ENCODE measurements at regions not wholly inside any gene's neighbourhood (a gene's known extent, or its start where the extent isn't known, plus 50 kb on each side); places are given as distances from the start of the nearest gene placed in this dataset.
"Not testable (repeated sequence)": the region's sequence is repeated elsewhere in the genome, so short reads cannot be mapped to it uniquely, and the experiment has no call there.

DNA sequence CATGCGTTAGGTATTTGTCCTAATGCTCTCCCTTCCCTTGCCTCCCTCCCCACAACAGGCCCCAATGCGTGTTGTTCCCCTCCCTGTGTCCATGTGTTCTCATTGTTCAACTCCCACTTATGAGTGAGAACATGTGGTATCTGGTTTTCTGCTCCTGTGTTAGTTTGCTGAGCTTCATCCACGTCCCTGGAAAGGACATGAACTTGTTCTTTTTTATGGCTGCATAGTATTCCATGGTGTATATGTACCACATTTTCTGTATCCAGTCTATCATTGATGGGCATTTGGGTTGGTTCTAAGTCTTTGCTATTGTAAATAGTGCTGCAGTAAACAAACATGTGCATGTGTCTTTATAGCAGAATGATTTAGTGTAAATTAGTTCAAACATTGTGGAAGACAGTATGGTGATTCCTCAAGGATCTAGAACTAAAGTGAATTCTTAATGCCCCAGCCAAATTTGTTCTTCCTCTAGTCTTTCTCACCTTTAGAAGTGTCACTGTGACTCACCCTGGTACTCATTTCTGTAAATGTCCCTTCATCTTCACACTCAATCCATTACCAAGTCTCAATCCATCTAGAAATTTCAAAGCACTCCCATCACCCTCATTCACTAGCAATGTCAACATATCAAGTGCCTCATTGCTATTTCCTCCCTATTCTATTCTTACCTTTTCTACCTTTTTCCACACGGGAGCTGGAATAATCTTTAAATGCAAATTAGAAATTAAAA lies 123.9 kb downstream of the MREG start:
- DNase-seq (ENCODE audit: low read depth) = not testable (repeated sequence)

DNA sequence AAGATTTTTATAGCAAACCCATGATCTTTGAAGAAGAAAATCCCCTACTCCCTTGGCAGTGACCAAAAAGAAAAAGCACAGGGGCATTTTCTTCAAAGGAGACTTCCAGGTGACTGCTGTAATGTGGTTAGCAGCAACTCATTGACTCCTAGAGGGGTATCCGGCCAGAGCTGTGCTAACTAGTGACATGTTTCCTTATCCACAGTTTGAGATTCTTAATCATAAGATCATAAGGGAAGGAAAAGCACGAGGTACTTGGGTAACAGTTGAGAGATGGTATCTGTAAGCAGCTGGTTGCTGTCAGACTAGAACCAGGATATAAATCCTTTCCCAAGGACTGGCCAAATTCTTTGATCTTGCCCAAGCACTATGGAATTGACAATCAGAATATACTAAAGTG lies 124.7 kb downstream of the MREG start:
- no peak for DNase-seq (ENCODE audit: low read depth)

DNA sequence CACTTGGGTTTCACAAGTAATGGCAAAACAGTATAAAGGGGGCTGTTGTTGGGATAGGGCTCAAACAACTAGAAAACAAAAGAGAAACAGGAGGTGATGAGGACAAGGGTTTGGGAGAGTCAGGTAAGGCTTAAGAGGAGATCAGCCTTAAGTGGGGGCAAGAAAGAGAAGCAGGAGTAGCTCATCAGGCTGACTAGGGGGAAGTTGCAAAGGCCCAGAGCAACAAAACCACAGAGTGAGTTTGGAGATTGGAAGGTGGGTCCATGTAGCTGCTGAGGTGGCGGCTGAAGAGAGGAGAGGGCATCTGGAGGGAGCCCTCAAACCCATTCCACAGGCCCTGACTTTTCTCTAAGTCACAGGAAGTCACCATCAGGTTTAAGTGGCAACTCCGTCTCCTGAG lies 126.0 kb downstream of the MREG start:
- no peak for DNase-seq (ENCODE audit: low read depth)

DNA sequence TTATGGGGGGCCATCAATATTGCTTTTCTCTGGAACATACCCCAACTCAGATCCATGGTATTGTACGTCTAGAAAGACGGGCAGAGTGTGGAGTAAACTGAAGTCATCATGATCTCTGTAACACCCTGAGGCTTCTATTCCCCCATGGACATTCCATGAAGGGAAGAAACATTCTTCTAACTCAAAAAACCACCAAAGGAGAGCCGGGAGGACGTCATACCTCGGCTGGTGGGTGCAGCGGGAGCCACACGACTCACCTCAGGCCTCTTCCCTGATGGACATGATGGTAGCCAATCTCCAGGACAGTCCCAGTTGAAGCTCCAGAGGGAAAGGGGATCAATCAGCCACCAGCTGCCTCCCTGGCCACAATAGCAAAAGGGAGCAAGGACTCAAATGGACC lies 127.3 kb downstream of the MREG start:
- DNase-seq (ENCODE audit: low read depth) = no peak

DNA sequence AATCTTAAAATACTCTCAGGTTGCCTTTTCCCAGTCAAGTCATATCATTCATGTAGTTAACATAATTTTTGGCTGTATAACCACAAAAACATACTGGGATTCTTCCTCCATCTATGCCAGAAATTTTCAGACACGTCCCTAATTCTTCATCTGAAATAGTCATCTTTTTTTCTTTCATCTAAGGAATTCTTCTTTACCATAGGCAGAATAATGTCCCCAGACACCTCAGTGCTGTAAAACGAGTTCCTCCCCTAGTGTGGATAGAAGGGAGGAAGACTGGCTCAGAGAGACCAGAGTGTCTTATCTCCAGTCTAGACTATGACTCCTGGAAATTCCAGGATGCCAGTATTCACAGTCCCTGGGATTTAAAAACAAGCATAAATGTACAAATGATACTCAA lies 127.8 kb downstream of the MREG start:
- DNase-seq (ENCODE audit: low read depth) = no peak

DNA sequence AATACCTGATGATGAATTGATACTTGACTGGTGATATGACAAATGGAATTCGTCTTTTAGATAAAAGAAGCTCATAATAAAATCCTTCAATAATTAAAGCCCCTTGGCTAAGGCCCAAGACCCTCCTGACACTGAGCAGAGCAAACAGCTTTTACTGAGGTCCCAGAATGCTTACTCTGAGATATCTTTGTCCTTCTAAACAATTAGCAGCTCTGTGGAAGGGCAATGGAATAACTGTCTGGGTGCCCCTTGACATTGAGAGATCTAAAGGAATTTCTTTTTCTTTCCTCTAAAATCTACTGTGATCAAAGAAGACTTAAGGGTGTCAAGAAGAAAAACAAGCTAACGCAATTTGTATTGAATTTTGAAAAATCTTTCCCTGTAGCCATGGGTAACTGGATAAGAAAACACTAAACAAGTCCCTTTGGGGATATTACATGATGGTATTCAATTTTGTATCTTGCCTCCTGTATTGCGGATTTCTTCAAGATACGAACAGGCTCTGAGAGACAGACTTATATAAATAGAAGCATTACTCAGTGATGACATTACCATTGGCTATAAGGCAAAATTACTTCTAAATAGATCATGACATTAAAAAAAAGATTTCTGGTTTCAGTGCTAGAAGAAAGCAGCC lies 128.8 kb downstream of the MREG start:
- no peak for DNase-seq (ENCODE audit: low read depth)

DNA sequence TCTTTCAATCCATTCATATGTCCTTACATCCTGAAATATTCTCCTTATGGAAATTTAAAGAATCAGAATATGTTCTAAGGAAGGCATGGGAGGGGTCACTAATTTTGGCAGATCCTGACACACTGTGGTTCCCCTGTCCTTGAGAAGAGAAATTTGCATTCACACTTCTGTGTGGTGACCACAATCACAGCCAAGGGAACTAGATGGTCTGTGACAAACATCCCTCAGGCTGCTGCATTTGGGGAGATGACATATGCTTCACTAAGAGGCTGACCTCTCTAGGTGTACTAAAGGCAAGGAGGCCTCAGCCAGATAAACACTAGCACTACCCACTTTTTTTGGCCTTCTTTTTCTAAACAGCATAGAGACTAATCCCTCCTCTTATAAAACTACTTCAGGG lies 129.6 kb downstream of the MREG start:
- DNase-seq (ENCODE audit: low read depth) = no peak

DNA sequence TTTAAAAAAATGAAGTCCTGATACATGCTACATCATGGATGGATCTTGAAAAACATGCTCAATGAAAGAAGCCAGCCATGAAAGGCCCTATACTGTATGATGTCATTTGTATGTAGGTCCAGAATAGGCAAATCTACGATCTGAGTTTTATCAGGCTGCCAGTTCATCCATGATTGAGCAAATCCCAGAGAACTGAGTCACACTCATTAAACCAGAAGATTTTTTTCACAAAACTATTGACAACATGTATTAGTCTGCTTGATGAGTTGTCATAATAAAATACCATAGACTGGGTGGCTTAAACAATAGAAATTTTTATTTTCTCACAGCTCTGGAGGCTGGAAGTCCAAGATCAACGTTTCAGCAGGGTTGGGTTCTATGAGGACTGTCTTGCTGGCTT lies 130.7 kb downstream of the MREG start:
- no peak for DNase-seq (ENCODE audit: low read depth)

DNA sequence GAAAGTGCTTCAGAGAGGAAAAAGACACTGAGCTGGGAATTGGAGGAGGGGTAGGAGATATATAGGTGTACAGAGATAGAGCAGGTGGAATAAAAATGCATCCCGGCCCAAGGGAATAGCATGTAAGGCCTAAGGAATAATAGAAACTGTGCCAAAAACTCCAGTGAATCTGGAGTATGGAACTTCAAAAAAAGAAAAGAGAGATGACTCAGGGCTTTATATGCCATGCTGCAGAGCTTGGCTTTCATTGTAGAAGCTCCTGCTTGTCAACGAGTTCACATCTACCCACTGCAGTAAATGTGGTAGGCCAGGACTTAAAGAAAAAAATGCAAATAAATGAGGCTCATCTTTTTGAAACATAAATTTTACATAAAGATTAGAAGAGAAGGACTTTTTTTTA lies 131.8 kb downstream of the MREG start:
- no peak for DNase-seq (ENCODE audit: low read depth)

DNA sequence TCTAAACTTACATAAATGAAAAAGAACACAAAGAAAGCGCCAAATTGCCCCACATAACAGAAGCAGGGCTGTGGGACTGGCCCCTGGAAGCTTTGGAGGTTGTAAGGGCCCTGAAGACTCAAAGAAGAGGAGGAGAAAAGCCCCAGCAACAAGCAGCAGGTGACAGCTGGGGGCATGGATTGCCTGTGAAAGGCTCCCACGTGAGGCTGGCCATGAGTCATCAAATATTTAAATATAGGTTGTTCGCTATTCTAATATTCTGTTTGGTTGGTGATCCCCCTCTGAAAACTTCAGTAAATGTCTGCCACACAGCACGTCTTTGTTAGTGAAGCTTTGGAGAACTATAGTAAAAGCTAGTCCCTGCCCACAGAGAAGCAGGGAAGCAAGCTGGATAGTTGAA lies 132.4 kb downstream of the MREG start:
- DNase-seq (ENCODE audit: low read depth) = no peak

DNA sequence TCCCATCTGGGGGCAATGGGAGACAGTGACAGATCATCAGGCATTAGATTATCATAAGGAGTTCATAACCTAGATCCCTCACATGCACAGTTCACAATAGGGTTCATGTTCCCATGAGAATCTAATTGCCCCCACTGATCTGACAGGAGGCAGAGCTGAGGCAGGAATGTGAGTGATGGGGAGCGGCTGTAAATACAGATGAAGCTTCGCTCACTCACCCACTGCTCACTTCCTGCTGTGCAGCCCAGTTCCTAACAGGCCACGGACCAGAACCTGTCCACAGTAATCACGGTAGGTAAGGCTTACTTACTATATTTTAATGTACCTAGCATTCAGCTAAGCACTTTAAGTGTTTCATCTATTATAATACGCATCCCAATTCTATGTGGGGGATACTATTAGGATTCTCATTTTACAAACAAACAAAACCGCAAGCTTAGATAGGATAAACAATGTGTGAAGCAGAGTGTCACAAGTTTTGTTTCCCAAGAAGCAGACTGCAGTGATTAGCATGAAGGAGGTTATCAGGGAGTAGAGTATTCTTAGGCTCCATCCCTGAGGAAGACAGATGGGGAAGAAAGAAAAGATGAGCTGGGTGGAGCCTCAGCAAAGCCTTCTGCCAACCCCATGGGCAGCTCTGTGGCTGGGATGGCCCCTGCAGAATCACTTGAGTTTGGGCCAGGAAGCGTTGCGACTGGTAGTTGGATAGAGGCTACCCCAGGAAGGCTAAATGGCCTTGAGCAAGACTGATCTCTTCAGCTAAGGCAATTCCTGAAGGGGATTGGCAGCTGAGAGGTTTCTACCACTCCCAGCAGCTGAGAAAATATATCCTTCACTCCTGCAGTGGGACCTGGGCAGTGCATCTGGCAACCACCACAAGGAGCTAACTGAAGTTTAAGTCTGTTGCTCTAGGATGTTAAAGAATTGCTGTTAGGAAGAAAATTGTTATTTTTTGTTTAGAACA lies 133.1 kb downstream of the MREG start:
- DNase-seq (ENCODE audit: low read depth) = no peak

DNA sequence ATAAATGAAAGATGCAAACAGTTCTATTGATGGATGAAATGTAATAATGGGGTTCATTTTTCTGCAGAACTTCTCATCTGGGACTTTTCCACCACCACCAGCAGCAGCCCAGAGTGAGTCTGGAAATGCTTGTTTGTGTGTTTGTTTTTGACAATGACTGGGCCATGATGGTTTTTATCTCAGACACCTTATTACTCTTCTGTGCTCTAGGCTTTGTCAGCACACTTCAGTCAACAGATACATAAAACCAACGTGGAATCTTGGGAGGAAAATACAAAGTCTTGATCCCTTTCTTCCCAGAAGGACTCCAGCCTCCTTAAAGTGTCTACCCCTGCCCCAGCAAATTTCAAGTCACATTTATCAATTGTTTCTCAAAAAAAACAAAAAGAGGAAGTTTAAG lies 134.0 kb downstream of the MREG start:
- no peak for DNase-seq (ENCODE audit: low read depth)

DNA sequence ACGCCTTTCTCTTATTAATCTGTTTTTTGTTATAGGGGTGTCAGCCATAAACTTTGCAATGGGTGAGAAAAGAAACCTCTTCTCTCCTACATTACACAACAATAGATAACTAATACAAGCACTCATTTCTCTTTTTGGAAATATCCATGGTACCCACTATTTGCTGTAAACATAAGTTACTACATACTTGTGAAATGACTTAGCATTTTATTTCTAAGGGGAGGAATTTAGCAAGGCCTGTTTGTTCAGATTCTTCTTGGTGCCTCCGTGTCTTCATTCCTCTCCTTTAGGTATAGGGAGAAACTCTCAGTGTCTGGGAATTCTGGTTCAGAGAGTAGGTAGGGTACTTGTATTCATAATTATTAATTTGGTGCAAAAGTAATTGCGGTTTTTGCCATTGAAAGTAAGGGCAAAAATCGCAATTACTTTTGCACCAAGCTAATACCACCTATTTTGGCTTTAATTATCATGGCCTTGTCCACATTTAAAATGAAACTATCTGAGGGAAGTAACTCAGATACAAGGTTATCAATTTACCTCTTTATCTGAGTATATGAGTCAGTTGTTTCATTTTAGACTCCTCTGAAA lies 134.8 kb downstream of the MREG start:
- no peak for DNase-seq (ENCODE audit: low read depth)

DNA sequence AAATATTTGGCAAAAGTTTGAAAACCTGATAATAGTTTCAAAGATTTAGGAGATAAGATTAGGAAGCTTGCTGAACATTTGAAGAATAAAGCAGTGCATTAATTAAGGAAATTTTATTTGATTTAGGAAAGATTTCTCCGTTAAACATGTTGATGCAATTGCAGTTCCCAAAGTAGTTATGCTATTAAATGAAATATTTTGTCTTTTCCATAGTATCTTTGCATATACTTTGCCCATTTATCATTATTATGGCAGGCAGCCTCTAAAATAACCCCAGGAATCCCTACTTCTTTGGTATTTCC lies 136.5 kb downstream of the MREG start:
- DNase-seq (ENCODE audit: low read depth) = no peak

DNA sequence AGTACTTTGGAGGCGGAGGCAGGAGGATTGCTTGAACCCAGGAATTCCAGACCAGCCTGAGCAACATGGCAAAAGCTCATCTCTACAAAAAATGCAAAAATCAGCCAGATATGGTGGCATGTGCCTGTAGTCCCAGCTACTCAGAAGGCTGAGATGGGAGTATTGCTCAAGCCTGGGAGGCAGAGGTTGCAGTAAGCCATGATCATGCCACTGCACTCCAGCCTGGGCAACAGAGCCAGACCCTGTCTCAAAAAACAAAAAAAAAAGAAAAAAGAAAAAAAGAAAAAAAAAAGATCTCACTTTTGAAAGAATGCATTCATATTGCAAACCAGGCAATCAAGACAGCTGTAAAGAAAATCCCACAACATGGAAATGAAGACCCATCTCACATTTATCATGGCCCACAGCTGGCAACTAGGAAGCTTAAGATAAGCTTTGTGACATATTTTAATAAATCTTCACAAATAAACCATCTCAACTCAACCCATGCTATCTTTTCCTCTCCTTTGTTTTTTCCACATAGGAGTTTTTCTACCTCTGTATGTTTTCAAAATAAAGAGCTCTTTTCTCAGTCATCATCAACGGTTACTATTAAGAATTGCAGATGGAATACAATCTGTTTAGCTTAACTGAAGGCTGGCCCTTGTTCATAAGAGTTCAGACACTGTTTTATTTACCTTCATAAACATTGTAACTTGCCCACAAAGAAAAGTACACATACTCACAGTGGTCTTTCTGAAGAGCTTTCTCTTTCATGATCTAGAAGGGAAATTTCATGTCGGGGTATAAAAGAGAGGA lies 137.0 kb downstream of the MREG start:
- no peak for DNase-seq (ENCODE audit: low read depth)

DNA sequence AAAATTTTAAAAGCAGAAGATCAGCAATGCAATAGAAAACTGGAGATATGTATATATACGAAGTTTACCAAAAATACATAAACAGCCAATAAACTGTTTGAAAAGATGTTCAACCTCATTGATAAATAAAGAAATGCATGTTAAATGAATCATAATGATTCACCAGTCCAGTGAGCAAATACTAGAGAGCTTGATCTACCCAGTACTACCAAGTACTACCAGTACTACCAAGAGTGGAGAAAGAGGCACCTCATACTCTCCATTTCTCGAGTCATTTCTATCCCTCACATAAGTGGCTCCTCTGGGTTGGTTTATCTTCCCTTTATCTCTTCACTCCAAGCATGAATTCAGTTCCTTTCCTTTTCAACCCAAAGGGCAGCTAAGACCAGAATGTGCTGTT lies 138.9 kb downstream of the MREG start:
- no peak for DNase-seq (ENCODE audit: low read depth)

DNA sequence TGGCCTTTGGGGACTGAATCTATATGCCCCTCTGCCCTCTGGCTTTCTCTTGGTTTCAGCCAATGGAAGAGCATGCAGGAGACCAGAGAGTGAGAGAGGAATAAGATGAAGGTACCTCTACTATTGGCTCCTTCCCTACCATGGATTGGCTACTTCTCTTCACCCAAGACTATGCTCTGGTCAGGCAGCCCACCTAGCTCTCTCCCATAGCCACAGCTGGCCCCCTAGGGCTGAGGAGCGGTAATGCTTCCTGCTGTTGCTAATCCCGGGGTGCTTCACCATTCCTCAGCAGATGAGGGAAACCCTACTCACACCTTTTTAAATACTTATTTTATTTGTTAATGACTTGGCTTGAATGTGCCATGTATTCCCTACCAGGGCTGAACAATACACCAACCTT lies 142.4 kb downstream of the MREG start:
- DNase-seq (ENCODE audit: low read depth) = no peak

DNA sequence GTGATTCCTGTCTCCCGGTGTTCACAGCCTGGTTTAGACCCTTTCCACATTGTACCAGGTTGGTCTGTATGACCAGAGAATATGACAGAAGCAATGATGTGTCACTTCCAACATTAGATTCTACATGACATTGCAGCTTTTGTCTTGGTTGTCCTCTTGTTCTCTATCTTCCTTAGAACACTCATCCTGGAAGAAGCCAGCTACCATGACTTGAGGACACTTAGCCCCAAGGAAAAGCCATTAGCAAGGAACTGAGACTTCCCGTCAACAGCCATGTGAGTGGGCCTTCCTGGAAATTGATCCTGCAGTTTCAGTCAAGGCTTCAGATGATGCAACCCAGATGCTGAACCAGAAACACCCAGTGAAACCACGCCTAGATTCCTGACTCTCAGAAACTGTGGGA lies 143.3 kb downstream of the MREG start:
- no peak for DNase-seq (ENCODE audit: low read depth)

DNA sequence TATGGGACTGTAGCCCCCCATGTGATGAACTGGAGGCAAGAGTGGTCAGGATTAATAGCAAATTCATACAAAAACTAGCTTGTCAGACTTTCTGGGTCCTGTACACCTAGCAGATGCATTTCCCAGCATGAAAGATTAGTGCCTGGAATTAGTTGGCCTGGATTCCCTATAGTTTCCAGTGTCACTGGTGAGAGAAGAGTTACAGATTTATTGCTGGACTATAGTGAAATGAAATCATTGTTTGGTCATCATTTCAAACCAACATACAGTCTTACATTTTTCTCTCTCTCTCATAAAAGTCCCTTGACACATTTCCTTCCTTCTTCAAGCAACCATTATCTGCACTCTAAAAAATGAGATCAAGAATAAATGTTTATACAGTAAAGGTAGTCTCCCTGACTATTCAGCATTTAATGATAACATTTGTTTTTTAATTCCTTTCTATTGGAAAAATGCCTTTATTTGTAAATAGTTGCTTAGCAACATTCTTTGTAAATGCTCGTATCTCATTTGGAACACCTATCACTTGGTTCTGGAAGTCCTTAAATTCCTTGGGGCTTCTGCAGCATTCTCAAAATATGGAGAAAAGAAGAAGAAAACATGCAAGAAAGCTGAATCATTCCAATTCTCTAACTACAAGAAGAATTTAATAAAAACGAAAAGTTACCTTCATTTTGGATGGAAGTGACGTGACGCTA lies 144.4 kb downstream of the MREG start:
- peak; percentile 79 for DNase-seq (ENCODE audit: low read depth)

DNA sequence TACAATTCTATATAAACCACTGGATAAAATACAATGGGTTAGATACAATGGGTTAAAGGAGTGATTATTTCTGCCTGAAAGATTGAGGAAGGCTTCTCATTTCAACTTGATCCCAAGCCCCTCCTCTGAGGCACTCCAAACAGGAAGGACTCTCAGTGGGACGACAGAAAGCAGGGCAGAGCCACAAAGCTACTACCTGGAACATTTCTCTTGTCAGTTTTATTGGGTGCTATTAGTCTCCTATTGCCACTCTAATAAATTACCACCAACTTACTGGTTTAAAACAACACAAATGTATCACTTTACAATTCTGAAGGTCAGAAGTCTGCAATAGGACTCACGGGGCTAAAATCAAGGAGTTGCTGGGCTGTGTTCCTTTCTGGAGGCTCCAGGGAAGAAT lies 146.7 kb downstream of the MREG start:
- no peak for DNase-seq (ENCODE audit: low read depth)

DNA sequence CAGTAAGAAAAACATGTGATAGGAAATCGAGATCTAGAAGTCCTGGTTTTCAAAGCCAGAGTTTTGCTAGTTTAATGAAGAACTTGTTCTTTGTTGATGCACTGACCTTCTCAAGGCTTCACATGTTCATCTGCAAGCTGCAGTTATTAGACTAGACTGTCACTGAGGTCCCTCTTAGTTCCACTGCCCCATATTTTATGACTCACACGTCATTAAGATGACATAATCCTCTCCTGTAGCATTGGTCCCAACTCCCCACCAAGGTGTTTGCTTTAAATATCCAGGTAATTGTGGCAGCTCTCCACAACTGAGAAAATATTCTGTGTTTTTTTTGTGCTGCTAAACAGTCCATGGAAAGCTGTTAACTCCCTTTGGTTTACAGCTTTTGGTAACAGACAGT lies 149.7 kb downstream of the MREG start:
- no peak for DNase-seq (ENCODE audit: low read depth)

Measured in forelimb muscle (tissue), 1 donor.